KMS-11 (cell line): ENCODE measurements at regions not wholly inside any gene's neighbourhood (a gene's known extent, or its start where the extent isn't known, plus 50 kb on each side); places are given as distances from the start of the nearest gene placed in this dataset.

Experiments used
- H2AFZ ChIP-seq: fragments of 200-600 bp; sonication (generic); 2 replicates; pipeline ENCODE4 v1.6.1; 2016; ENCODE audit warnings: antibody characterized with exemption, mixed run types, low read depth
- H3K27ac ChIP-seq: fragments of 200-600 bp; sonication (generic); 2 replicates; pipeline ENCODE4 v1.6.1; 2016; ENCODE audit warnings: mild to moderate bottlenecking, mixed run types
- H3K27me3 ChIP-seq: fragments of 200-600 bp; sonication (generic); 2 replicates; pipeline ENCODE4 v1.6.1; 2017; ENCODE audit warnings: mild to moderate bottlenecking, low read depth, mixed run types, moderate library complexity; ENCODE audit not compliant: insufficient read depth
- H3K36me3 ChIP-seq: fragments of 200-600 bp; sonication (generic); 2 replicates; pipeline ENCODE4 v1.6.1; 2017; ENCODE audit warnings: mild to moderate bottlenecking, mixed run types; ENCODE audit not compliant: insufficient read depth
- H3K4me1 ChIP-seq: fragments of 200-600 bp; sonication (generic); 2 replicates; pipeline ENCODE4 v1.6.1; 2016; ENCODE audit warnings: mild to moderate bottlenecking, low read depth, mixed run types; ENCODE audit not compliant: poor library complexity, severe bottlenecking
- H3K4me2 ChIP-seq: fragments of 200-600 bp; sonication (generic); 2 replicates; pipeline ENCODE4 v1.7.0; 2016; ENCODE audit warnings: mild to moderate bottlenecking, mixed run types
- H3K4me3 ChIP-seq: fragments of 200-600 bp; sonication (generic); IDR thresholded peaks from 2 replicates; pipeline ENCODE4 v1.6.1; 2017; ENCODE audit warnings: low read depth, low read length, mixed read lengths; ENCODE audit not compliant: insufficient read depth
- H3K79me2 ChIP-seq: fragments of 200-600 bp; sonication (generic); 2 replicates; pipeline ENCODE4 v1.6.1; 2016; ENCODE audit warnings: low read depth, mixed run types; ENCODE audit not compliant: insufficient read depth
- H3K9ac ChIP-seq: fragments of 200-600 bp; sonication (generic); 2 replicates; pipeline ENCODE4 v1.6.1; 2016; ENCODE audit warnings: mild to moderate bottlenecking, mixed run types
- H4K20me1 ChIP-seq: fragments of 200-600 bp; sonication (generic); 2 replicates; pipeline ENCODE4 v1.6.1; 2016; ENCODE audit warnings: mild to moderate bottlenecking, mixed run types; ENCODE audit not compliant: insufficient read depth
- CTCF ChIP-seq: fragments of 200-600 bp; sonication (generic); conservative IDR thresholded peaks from 2 replicates; pipeline ENCODE4 v1.6.1; 2017; ENCODE audit warnings: low read depth, mild to moderate bottlenecking, antibody characterized with exemption, low read length, moderate library complexity, mixed read lengths

GRCh38 chr12:19971361-19972280, 396.7 kb upstream of the PDE3A start:
- H2AFZ ChIP-seq: no peak overlapping the region
- H3K79me2 ChIP-seq: no peaks in the 10 kb centered on the region
- TF ChIP-seq CTCF: no peak
- no peaks in the 10 kb centered on the region for H3K4me1 ChIP-seq
- no peak overlapping the region for H3K4me2 ChIP-seq
- H3K27ac ChIP-seq: no peak overlapping the region
- no peaks in the 10 kb centered on the region for H3K27me3 ChIP-seq
- H3K36me3 ChIP-seq: no peaks in the 10 kb centered on the region
- H4K20me1 ChIP-seq: no peaks in the 10 kb centered on the region
- H3K4me3 ChIP-seq: no peak overlapping the region
- no peak overlapping the region for H3K9ac ChIP-seq

- Histone ChIP-seq H3K9ac (no peak overlapping the region), H3K27me3 (no peaks in the 10 kb centered on the region), H3K4me1 (no peaks in the 10 kb centered on the region), H3K27ac (no peak overlapping the region), H2AFZ (no peak overlapping the region), H3K4me2 (no peak overlapping the region), H3K36me3 (no peaks in the 10 kb centered on the region), H3K4me3 (no peak overlapping the region), H3K79me2 (no peaks in the 10 kb centered on the region), H4K20me1 (no peaks in the 10 kb centered on the region)
- TF ChIP-seq CTCF: no peak
These were observed 395.7 kb upstream of the PDE3A start for GRCh38 chr12:19972325-19973288.

- no peaks in the 10 kb centered on the region for H3K79me2 ChIP-seq
- H3K36me3 ChIP-seq: no peaks in the 10 kb centered on the region
- TF ChIP-seq CTCF: no peak
- no peak overlapping the region for H3K27ac ChIP-seq
- no peaks in the 10 kb centered on the region for H3K4me1 ChIP-seq
- H2AFZ ChIP-seq: no peak overlapping the region
- no peak overlapping the region for H3K4me2 ChIP-seq
- H3K4me3 ChIP-seq: no peak overlapping the region
- no peak overlapping the region for H3K9ac ChIP-seq
- H3K27me3 ChIP-seq: no peaks in the 10 kb centered on the region
- H4K20me1 ChIP-seq: no peaks in the 10 kb centered on the region
These were observed 390.1 kb upstream of the PDE3A start for GRCh38 chr12:19978193-19978592.

GRCh38 chr12:19979584-19979983, 388.8 kb upstream of the PDE3A start:
- Histone ChIP-seq H3K9ac (no peak overlapping the region), H4K20me1 (no peaks in the 10 kb centered on the region), H3K4me1 (no peaks in the 10 kb centered on the region), H2AFZ (no peak overlapping the region), H3K27me3 (no peaks in the 10 kb centered on the region), H3K79me2 (no peaks in the 10 kb centered on the region), H3K27ac (no peak overlapping the region), H3K4me3 (no peak overlapping the region), H3K36me3 (no peaks in the 10 kb centered on the region), H3K4me2 (no peak overlapping the region)
- TF ChIP-seq CTCF: no peak
